NCI-H446 treated with DMSO at 0.1 percent for 48 hours (cell line): ENCODE measurements at regions not wholly inside any gene's neighbourhood (a gene's known extent, or its start where the extent isn't known, plus 50 kb on each side); places are given as distances from the start of the nearest gene placed in this dataset.
A peak's percentile ranks its signal among the peaks of the same experiment; 100 is the strongest.

Source experiments
- DNase-seq: peaks from one replicate; lab custom pipeline; 2025; lab: John Stamatoyannopoulos, UW

GRCh38 chr20:24138951-24139350 lies 150.4 kb upstream of the GGTLC1 start:
- DNase-seq: no peak

DNA sequence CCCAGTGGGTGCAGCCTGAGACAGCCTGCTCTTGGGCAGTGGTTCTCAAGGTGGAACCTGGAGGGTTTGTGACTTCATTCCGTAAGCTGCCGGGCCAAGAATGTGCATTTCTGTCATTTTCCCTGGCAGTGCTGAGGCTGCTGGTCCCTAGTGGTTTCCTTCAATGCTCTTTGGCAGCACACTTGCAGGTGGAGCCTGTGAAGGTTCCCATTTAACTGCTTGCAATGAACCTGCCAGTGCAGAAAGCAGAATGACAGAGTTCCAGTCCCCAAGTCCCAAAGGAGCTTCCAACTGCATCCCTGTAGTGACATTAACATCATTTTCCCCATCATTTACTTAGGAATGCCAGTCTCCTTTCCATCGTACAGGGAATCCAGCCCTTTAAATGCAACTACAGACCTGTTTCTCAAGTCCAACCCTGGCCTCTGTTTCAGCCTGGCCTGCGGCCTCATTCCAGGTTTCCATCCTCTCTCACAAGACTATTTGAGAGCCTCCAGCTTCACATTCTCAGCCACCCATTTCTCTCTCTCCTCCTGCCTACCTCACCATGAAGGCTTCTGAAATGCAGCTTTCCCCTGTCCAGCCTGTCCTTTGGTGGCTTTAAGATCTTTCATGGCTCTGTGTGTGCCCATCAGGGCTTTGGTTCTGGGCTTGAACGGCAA lies 149.7 kb upstream of the GGTLC1 start:
- no peak for DNase-seq

- no peak for DNase-seq
Measured at GRCh38 chr20:24136659-24137246, 148.2 kb upstream of the GGTLC1 start.

DNA sequence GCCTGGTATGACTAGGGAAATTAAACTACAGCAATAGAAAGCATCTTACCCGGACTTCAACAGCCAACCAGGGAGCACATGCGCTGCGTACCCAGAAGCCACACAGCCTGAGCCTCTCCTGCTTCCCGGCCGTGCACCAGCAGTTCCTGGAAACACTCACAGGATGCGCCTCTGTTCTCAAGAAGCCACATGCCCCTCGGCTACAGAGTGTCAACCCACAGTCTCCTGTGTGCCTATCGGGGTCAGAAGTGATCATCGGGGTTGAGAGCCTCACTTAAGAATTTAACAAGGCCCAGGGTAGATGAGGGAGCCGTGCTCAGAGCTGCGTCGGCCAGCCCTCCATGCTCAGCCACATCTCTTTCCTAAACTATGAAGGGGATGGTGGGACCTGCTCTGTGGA lies 147.2 kb upstream of the GGTLC1 start:
- DNase-seq: no peak

DNA sequence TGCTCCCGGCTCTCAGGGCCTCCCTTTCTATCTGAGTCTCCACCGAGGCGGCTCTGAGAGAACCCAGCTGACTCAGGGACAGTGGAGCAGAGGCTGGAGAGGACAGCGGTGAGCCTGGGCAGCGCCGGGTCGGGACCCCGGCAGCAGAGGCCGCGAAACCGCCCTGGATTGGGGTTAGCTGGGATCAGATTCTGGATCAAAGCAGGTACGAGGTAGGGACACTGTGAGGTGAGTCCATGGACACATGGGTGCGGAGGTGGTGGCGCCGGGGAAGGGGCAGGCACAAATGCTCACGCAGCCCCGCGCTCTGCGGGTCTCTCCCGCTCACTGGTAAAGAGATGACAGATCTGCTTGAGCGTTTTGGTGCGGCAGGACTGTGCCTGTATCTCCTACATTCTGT lies 146.4 kb upstream of the GGTLC1 start:
- DNase-seq: no peak

DNA sequence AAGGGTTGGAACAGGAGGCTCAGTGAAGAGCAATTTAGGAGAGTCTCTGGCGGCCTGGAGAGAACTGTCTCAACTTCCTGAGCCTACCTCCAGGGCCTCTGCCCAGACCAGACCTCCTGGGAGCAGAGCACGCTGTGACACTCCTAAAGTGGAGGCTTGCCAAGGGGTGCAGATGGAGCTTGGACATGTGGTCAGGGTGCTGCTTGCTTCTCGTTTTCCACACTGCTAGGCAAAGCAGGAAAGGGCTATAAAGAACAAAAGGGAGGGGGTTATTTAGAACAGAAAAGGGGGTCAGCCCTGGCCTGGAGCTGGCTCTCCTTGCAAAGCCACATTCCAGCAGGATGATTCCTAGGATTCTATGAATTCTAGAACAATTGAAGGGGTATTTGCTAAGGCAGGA lies 145.7 kb upstream of the GGTLC1 start:
- DNase-seq: peak; percentile 12

- DNase-seq: no peak
Measured at GRCh38 chr20:24132246-24132645, 143.7 kb upstream of the GGTLC1 start.

GRCh38 chr20:24131684-24132083 lies 143.1 kb upstream of the GGTLC1 start:
- no peak for DNase-seq

DNA sequence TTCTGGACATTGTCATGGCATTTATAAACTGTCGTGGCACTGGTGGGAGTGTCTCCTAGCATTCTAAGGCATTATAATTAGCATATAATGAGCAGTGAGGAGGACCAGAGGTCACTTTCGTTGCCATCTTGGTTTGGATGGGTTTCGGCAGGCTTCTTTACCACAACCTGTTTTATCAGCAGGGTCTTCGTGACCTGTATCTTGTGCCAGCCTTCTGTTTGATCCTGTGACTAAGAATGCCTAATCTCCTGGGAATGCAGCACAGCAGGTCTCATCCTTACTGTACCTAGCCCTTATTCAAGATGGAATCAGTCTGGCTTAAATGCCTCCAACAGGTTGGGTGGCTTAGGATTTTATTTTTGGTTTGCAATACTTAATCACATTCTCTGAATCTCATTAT lies 142.7 kb upstream of the GGTLC1 start:
- DNase-seq: no peak

DNA sequence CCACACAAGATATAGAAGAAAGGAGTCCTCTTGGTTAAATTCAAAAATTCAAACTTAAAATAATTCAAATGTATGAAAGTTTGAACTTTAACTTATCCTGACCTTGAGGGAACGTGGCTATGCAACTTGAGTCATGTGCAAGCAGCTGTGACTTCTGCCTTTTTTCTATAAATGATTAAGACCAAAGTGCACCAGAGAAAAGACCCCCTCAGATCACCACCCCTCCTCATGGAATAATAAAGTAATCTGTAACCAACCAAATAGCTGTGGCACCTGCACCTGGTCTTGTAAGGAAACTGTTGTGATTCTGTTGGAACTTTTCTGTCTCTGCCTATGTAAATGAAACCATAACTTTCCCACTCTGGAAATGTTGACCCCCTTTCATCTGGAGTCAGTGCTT lies 141.1 kb upstream of the GGTLC1 start:
- no peak for DNase-seq

- DNase-seq: no peak
Measured at GRCh38 chr20:24124951-24125650, 136.5 kb upstream of the GGTLC1 start.

DNA sequence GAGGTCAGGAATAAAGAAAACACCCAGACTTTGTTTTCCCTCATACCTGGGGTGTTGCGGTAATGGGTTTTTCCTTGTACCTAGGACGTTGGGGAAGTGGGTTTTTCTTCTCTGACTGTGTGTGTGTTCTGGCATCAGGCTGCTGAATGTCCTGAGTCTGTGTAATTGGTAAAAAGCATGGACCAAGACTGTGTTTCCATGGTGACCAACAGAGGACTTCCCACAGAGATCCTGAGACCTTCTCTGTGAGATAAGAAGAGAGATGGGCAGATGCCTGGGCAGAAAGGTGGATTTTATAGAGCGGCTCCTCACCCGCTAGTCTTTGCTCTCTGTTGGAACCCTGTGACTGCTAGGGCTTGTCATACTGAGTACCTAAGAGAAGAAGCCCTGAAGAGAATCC lies 135.4 kb upstream of the GGTLC1 start:
- no peak for DNase-seq

GRCh38 chr20:24118441-24119175 lies 130.0 kb upstream of the GGTLC1 start:
- DNase-seq: peak; percentile 79

DNA sequence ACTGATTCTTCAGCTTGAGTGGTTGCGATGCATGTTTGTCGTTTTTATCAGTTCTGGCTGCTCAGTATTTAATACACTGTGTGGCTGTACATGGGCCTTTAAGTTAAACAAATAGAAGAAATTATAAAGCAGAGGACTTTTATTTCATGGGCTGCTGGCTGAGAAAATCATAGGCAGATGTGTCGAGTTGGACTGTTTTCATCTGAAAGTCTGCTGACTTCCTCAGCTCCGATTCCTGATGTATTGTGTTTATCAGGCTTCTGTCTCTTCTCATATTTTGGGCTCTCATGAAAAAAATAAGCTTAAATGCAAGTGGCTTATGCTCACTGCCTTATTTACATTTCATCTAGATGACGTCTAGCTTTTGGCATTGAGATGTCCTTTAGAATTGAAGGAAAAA lies 129.5 kb upstream of the GGTLC1 start:
- peak; percentile 59 for DNase-seq

GRCh38 chr20:24117383-24117782 lies 128.8 kb upstream of the GGTLC1 start:
- no peak for DNase-seq

- no peak for DNase-seq
Measured at GRCh38 chr20:24116611-24117010, 128.0 kb upstream of the GGTLC1 start.

DNA sequence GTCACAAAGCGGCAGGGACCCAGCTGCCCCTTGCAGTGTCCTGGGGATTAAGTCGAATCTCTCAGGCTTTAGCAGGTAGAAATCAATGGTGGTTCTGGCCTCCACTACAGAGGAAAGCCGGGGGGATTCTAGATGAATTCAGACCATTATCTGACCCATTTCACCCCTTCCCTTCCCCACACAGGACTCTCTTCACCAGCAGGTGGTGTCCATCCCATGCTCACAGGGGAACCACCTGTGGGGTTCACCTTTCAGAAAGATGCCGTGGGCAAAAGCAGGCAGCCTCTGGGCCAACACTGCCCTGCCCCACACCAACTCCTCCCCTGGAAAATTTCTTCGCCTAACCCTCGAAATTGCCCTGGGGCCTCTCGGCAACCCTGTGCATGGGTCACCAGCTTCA lies 123.8 kb upstream of the GGTLC1 start:
- DNase-seq: no peak

GRCh38 chr20:24111858-24112257 lies 123.3 kb upstream of the GGTLC1 start:
- DNase-seq: no peak

DNA sequence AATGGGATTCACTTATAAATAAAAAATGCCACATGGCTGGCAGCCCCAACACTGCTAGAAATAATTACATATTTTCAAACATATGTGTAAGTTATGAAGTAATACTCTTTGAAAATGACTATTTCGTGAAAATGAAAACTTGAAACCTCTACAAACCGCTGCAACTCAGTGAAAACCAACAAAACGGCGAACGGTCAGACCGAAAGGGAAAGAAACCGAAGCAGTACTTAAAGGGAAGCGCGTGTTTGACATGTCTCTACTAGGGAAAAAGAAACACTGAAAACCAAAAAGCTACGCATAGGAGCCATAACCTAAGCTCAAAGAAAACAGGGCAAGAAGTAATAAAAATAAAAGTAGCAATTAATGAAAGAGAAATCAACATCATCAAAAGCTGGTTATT lies 121.0 kb upstream of the GGTLC1 start:
- no peak for DNase-seq

DNA sequence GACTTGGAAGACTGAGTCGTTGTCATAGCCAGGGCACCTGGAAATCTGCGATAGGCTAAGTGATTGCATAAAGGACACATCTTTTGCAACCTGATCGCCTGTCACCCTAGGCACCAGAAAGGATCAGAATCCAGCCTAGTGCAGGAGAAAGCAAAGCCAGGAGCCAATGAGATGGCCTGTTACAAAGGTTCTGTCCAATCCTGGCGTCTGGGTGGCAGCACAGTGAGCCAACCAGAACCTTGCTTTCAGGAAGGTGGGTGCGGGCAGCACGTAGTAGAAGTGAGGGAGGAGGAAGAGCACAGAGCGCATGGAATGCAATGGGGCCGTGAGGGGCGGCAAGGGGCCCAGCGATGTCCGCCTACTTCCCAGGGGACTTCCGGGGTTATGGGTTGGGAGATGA lies 120.4 kb upstream of the GGTLC1 start:
- no peak for DNase-seq

DNA sequence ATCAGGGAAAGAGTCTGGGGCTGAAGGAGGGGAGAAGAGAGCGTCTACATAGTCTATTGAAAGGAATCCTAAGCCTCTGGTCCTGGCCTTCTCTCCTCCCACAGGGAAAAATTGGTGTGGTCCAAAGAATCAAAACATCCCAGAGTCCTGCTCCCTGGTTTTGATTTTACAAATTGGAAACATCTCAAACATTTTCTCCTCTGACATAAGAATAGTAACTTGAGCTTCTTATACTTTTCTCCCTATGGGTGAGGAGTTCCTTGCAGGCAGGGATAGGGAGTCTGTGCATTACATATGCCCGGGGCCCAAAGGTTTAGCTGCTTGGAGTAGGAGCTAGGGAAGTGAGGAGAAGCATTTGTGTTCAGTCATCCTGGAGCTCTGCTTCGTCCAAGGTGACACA lies 120.0 kb upstream of the GGTLC1 start:
- no peak for DNase-seq

DNA sequence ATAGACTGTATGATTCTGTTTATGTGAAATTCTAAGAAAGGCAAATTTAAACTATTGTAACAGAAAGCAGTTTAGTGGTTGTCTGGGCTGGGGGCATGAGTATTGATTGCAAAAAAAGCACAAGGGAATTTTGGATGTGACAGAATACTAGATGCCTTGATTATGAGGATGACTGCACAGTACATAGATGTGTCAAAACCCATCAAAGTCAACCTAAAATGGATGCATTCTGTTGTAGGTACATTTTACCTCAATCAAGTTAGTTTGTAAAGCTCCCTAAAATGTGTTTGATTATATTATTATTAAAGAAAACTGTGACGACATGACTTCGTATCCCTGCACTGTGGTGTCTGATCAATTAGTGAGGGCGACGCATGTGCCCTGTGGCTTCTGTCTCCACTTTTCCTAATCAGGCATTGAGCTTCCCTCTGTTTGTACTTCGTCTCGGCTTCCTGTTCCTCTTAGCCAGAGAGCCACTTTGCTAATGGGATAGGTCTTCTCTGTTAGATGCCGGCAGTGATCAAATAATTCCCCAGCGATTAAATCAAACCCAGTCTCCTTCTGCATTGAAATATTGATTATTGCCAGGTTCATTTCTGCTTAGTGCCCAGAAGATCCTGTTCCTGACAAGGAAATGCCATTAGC lies 118.3 kb upstream of the GGTLC1 start:
- DNase-seq: no peak
